Activated CD4-positive, CD25-positive, alpha-beta regulatory T cell treated with anti-CD3 and anti-CD28 coated beads, Interleukin-2, amount 50 U/mL, for 72 hours (primary cell): ENCODE measurements at regions not wholly inside any gene's neighbourhood (a gene's known extent, or its start where the extent isn't known, plus 50 kb on each side); places are given as distances from the start of the nearest gene placed in this dataset.

Source experiments
- DNase-seq: peaks from one replicate; pipeline ENCODE4 v3.0.0; 2021

DNA sequence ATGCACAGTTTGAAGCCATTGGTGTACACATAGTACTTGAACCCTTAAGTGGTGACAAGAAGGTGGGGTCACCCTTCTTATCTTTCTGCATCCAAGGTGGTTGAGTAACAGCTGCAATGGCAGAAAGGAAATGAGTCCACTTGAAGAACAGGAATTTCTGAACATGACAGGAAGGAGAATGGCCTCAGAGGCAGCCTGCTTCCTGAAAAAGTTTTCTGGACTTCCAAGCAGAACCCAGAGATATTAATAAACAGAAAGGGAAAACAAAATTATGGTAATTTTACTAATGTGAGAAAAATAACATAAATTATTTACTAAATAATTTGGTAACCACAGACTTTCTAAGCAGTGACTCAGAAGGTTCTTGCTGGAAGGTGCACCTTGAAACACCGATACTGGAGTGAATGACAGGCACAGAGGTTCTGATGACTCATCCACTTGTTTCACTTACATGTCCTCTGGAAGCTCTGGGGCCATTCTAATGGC is 119.9 kb upstream of the HS3ST1 start:
- DNase-seq: no peak

DNA sequence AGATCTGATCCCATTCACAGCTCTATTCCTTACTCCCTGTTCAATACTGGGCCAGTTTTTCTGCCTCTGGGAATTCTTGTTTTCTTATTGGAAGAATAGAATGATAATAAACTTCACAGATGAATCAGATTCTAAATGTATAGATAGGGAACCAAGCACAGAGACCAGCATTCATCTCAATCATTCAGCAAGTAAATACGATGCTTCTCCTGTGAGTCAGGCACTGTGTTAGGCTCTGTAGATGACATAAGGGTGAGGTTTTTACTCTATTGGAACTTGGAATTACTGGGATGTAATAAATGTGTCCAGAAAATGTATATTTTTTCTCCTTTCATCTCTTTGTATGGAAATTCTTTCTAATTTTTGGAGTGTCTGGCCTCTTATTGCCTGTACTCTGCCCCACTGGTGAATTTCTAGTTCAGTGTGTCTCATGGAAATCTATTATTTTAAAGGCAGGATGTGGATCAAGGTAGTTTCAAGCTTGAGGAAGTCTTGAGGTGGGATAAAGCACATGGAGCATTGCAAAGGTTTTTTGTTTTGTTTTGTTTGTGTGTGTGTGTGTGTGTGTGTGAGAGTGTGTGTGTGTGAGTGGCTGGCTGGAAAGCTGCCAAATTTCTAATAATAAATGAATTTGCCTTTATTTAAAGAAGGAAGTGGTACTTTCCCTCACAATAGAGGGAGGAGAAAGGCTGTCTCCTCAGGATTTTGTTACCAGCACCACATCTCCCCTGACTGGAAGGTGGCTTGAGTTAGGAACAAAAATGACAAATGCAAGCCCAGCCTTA is 117.9 kb upstream of the HS3ST1 start:
- DNase-seq: no peak

DNA sequence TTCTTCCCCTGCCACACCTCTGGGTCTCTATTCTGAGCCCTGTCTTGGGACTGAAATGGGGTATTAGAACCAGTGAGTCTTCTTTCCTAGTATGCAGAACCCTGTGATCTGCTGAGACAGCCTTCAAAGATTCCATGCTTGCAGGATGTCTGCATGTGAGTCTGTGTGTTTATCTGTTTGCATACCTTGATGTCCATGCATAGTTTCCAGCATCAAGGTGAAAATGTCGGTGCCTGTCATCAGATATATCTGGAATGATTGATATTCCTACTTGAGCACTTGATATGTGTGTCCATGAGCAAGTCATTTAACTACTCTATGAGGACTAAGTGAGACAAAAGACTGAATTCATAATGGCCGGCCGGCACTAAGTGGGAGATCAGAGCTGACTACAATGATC is 117.0 kb upstream of the HS3ST1 start:
- DNase-seq: no peak

DNA sequence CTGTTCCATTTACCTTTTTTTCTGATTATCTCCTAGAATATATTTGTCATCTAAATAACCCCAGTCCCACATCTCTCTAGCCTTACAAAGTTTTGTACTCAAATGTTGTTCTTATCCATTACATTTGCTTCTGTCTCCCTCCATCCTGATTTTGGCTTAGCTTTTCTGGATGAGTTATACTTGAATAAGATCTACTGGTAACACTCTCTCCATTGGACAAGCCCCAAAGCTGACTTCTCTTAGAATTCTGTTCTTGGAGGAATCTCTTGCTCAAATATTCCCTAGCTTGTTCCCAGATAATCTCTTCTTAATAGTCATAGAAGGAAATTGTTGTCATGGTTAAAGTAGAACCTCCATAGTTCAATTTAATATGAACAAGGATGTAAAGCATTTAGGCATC is 115.5 kb upstream of the HS3ST1 start:
- DNase-seq: no peak

DNA sequence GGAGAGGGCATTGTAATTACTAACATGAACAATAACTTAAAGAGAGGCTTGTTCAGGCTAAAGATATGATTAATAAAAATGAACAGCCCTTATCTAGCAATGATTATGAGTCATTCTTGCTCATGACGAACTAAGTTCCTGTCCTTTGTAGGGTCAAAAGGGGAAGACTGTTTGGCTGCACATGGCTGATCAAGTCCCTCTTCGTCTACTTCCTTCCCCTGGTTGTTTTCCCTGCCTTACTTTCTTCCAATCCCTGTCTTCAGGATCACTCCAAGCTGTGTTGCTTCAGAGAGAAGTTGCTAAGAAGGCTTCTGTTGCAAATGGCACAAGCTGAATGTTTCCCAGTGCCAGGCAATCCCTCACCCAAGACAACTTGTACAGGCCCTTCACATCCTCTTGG is 115.0 kb upstream of the HS3ST1 start:
- DNase-seq: no peak

DNA sequence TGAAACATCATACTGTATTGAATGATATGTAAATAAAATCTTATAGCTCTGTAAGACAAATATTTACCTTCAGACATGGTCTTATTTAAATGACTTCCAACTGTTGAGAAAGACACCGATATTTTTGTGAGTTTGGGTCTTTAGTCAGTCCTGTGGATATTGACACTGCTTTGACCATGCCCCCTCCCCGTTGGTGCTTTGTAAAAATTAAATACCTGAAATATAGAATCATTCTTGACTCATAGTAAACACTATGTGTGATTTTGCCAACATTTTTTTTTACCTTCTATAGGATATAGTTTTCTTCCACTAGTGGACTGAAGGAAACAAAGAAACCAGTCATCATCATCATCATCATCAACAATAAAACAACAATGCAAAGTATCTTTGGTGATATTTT is 114.3 kb upstream of the HS3ST1 start:
- no peak for DNase-seq

DNA sequence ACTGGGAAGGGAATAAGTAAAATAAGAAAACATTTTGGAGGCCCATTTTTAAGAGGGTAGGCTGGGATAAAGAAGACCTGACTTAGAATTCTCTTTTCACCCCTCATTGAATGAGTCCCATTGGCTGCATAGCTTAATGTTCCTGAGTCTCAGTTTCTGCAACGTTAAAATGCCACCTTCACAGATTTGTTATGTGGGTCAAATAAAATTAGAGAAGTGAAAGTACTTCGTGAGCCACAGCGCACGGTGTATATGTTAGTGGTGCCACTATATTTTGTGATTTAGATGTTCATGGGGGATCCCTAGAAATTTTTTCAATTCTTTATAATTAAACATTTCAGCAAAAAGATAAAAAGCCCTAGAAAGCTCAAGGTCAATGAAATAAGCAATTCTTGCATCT is 109.2 kb upstream of the HS3ST1 start:
- DNase-seq: no peak

DNA sequence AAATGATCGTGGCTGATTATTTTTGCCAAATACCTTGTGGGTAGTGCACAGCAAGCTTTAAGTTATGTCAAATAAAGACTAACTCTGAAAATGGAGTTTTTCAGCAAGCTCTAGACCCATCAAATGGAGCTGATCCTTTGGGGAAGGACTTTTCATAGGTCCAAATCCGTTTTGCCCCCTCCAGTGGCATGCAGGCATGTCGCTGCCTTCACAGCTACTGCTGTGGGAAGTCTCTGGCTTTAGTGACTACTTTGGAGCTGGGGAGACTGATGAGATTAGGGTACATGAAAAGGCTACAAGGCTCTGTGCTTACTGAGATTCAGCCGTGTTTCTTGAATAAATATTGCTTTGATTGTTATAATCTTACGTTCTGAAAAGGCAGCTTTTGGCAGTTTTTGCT is 106.6 kb upstream of the HS3ST1 start:
- no peak for DNase-seq

DNA sequence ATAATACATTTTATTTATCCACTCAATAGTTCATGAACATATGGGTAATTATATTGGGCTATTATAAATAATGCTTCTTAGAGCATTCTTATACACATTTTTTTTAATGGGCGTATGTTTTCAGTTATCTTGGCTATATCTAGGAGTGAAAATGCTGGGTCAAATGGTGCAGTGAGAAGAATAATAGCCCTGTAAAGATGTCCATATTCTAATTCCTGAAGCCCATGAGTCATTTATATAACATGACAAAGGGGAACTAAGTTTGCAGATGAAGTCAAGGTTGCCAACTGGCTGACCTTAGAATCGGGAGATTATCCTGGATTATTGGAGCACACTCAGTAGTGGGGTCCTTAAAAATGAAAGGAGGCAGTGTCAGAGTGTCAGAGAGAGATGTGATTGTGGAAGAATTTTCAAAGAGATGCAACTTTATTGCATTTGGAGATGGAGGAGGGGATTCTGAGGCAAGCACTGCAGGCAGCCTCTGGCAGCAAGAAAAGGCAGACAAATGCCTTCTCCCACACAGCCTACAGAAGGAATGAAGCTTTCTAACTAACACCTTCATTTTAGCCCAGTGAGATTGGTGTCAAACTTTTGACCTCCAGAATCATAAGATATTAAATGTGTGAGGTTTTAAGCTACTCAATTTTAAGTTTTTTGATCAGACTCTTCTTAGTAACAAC is 106.1 kb upstream of the HS3ST1 start:
- DNase-seq: no peak

DNA sequence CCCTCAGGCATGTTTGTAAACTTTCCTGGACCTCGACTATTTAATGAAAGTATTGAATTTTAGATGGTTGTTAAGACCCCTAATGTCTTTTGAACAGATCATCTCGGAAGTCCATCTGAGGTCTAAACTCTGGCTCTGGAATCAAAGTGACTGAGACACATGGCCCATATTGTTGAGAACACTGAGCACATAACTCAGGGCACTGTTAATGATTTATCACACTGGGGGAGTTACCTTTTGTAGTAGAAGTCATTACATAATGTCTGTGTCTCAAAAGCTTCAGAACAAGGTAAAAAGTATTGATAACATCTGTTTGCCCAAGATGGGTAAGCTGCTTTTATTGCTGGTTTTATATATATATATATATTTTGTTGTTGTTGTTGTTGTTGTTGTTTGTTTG is 103.4 kb upstream of the HS3ST1 start:
- DNase-seq: no peak

DNA sequence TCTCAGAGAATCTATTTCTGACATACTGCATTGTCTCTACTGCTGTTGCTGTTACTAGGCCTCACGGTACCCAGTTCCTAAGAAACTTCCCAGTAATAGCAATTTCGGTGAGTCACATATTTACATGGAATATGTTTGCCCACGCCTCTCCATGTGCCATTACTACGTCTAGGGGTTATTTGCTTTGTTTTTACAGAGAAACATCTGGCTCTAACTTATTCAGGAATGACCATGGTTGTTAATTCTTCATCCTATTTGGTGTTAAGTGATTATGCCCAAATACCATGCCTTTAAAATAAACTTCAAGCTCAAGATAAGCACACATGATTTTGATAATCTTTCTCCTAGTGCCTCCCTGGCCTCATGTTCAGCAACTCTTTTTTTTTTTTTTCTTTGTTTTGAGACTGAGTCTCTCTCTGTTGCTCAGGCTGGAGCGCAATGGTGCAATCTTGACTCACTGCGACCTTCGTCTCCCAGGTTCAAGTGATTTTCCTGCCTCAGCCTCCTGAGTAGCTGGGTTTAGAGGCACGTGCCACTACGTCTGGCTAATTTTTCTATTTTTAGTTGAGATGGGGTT is 101.0 kb upstream of the HS3ST1 start:
- DNase-seq: no peak

DNA sequence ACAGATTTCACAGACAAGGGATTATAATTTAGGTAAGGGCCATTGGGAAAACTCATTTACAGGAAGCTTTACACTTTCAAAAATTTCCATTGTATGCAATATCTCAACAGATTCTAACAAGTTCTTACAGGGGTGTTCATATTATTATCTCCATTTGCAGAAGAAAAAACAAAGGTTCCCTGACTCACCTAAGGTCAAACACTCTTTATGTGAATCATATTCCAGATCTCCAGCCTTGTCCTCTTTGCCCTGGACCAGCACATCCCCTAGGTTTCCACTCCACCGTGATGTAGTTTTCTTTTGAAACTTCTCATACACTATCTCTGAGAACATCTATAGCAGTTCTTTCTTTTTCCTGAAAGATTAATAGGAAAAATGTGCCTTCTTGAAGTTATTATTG is 96.4 kb upstream of the HS3ST1 start:
- no peak for DNase-seq

DNA sequence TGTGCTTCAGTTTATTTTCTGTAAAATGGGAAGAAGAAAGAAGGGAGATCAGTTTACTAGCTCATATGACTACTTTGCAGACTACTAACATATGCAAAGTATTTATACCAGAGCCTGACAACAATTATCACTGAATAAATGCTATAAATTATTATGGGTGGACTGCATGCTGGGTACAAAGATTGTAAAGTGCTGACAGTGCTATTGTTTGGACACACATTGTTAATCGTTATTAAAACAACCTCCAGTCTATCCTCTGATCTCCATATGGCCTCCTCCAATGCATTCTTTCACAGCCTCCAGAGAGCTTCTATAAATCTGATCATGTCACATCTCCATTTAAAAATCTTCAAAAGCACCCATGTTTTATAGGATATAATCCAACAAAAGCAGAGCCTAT is 90.1 kb upstream of the HS3ST1 start:
- no peak for DNase-seq

DNA sequence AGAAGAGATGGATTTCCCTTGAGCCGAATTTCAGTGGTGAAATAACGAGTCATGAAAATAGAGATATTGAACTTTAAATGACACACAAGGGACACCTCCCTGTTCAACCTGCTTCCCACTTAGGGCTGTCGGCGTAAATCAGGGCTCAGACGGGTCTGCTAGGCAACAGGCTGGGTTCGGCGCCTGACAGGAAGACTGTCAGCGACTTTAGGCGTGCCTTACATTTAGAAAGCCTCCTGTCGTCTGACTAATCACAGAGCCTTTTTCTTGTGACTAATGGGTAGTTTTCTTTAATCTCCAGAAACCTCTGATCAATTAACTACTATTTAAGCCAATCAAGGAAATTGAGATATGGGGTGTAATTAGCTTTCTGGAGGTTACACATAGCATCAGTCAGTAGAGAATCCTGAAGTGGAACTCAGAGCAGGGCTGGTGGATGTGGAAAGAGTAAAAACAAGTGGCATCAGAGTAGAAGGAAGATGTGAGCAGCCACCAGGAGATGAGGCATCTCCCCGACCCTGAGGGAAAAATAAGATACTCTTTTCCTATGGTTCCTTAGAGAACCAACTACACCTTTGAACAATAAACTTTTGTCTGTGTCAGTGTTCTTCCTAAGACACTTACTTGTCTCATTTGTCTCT is 86.2 kb upstream of the HS3ST1 start:
- DNase-seq: no peak

DNA sequence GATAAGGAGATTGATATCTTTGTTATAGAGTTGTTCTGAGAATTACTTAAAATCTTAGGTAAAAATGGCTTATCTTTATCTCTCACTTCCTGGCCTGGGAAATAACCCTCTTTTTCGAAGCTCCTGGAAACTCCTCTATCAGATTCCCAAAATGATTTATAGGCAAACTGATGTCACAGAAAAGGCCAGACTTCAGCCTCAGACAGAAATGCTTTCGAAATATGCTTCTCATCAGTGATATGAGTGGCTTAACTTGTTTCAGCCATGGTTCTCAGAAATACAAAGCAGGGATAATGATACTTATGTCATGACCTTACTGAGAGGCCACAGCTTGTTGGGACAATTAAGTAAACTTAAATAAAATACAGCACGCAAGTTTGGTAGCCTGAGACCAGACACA is 85.3 kb upstream of the HS3ST1 start:
- no peak for DNase-seq

DNA sequence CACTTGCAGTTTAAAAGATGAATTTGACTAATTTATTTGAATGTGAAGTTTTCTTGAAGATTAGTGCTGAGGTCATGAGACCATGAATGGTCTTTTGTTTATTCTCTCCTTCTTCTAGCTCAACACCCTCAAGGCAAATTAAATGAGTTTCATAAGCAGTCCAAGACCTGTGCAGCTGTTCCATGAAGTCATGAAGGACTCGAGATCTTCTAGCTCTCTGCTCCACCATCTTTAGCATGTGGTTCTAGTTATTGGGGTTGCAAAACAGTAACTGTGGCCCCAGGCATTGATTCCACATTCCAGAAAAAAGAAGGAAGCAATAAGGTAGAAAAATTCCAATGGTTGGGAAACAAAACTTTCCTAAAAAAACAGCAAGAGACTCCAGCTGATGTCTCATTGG is 84.2 kb upstream of the HS3ST1 start:
- DNase-seq: no peak

DNA sequence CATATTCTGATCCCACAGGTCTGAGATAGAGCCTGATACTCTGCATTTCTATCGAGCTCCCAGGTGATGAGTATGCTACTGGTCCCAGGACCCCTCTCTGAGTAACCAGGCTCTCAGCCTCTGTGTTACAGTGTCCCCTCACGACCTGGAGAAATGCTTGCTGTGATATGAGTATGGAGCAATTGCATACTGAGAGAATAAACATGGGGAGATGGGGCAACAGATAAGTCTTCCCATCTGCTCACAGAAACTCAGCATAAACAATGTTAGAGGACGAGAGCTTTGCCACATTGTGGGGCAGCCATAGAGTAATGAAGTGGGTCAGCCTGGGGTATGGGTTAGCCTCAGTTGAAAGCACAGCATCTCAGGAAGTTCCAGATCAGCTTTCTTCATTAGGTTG is 82.6 kb upstream of the HS3ST1 start:
- no peak for DNase-seq

DNA sequence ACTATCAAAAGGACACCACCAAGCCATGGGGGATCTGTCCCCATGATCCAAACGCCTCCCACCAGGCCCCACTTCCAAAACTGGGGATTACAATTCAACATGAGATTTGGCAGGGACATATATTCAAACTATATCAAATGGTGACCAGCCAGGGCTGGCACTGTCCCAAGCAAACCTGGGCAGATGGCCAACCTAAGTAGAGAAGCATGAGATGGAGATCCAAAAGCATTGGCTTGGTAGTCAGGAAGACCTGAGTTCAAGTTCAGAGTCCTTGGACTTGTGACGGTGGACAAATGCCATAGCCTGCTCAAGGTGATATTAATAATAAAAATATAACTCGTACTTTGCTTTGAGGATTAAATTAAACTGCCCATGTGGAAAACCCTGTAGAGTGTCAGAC is 79.2 kb upstream of the HS3ST1 start:
- no peak for DNase-seq

DNA sequence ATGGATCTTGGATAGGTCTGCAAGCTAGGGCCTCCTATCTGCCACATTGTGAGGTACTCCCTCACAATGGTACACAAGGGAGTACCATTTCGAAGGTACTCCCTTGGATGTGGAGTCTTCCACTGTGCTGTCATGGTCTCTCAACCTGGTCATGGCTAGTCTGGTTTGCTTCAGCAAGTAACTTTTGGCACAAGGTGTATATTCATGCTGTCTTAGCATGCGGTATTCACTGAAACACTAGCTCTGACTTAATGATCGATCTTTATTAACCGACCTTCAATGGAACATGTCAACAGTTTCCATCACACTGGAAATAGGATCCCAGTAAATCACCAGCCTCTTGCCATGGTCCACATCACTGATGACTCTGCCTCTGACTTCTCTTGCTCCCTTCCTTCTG is 77.5 kb upstream of the HS3ST1 start:
- DNase-seq: no peak

DNA sequence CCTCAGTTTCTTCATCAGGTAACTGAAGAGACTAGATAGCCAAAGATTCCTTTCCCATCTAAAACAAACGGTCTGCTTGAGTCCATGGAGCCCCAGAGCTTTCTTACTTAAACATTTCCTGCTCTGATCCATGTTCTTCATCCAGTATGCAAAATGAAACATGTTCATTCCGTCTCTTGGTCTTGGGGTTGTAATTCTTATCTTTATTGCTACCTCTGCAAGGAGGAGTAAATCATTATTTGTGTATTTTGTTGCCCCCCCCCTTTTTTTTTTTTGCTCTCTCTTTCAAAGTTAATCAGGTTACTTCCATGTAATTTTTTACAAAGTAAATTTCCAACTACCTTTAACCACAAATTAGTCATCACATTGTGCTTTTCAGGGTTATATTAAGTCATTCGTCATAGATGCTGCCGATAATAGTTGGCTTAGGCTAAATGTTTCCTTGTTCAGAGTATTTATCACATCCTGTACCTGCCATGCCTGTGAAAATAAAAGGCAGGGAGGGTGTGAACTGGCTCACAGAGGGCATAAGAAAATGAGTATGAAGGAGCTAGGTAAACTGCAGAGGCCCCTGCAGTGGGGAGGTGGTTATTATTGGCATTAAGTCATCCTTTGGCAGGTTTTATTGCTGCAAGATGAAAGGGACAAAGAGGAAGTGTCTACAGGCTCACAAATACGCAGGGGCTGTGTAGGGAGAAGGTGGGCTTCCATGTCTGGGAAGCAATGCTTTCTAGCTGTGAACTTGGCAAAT is 76.7 kb upstream of the HS3ST1 start:
- no peak for DNase-seq

DNA sequence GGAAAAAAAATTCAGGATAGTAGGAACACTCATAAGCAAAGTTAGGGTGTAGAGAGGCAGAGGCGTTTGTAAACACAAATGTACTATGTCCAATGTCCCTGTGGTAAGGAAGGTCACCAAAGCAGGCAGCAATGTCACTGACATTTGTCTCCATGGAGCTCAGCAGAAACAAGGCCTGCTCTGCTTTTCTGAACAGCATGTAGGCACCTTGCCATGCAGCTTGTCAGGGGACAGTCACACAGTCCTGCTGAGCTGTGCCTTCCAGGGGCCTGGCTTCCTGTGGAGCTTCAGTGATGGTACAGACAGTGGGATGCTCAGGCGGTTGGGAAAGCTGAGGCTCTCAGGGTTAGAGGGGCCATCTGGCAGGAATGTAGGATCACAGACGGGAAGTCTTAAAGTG is 74.5 kb upstream of the HS3ST1 start:
- no peak for DNase-seq

DNA sequence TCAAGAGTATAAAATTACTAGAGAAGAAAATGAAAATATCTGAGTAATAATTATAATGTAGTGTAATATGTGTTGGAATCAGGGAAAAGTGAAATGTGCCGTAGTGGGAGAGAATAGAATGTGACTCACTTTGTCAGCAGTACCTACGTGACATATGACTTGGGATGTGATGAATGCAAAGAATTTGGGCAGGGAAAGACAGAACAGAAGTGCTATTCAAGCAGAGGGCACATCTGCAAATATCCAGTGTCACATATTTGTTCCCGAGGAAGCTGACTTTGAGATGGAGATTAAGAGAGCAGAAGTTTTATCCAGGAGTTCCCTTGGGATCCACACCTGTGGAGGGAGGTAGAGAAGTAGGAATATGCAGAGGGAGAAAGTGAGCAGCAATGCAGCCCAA is 69.3 kb upstream of the HS3ST1 start:
- no peak for DNase-seq

DNA sequence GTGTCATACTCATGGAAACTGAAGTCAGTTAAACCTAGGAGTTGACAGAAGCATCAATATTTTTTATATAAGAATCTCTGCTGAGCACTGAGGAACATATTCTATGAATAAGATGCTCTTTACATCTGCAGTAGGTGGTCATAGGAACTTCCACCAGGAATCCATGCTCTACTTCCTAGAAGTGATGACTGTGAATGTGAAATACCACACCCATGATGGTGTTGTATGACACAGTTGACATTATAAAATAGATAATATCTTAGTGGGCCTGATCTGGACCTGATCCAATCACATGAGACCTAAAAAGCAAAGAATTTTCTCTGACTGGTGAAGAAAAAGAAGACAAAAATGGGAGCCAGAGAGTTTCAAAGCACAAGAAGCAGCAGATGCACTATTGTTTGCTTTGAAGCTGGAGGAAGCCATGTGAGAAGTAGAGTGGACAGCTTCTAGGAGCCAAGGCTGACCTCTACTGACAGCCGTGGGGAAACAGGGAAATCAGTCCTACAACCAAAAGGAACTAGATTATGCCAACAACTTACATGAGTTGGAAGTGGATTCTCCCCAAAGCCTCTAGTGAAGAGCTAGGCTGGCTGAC is 68.6 kb upstream of the HS3ST1 start:
- no peak for DNase-seq
